Body of pancreas (tissue), 4 donors: ENCODE measurements at regions not wholly inside any gene's neighbourhood (a gene's known extent, or its start where the extent isn't known, plus 50 kb on each side); places are given as distances from the start of the nearest gene placed in this dataset.

Experiments used
- ATAC-seq: fragments of 150-250 bp; one replicate; pipeline ENCODE4 v1.9.1; 2016
- DNase-seq, 4 donors: peaks; one replicate each; pipeline ENCODE4 v3.0.0-alpha.2; 2019
- H3K27ac ChIP-seq, 4 donors: fragments of 200-600 bp; sonication (generic); 1 replicate in 3 of 4; 2 replicates in 1 of 4; pipeline versions ENCODE4 v1.5.1 to v1.6.1; 2016 to 2019; ENCODE audit warnings: mild to moderate bottlenecking in 1 of 4, mixed read lengths in 1 of 4, moderate library complexity in 1 of 4
- H3K27me3 ChIP-seq, 2 donors: fragments of 200-600 bp; sonication (generic); one replicate each; pipeline ENCODE4 v1.6.0; 2016; ENCODE audit warnings: mild to moderate bottlenecking in 1 of 2
- H3K36me3 ChIP-seq, 2 donors: fragments of 200-600 bp; sonication (generic); replicated peaks in 1 of 2; 2 replicates each; pipeline ENCODE4 v1.5.1; 2016; ENCODE audit warnings: low read depth in 2 of 2; ENCODE audit not compliant: insufficient read depth in 1 of 2
- H3K4me1 ChIP-seq: fragments of 200-600 bp; sonication (generic); one replicate; pipeline ENCODE4 v1.6.0; 2016
- H3K4me3 ChIP-seq, 2 donors: fragments of 200-600 bp; sonication (generic); 1 replicate in 1 of 2; 2 replicates in 1 of 2; pipeline ENCODE4 v1.5.1; 2016 to 2019
- H3K9me3 ChIP-seq, 3 donors: fragments of 200-600 bp; sonication (generic); 1 replicate in 2 of 3; 2 replicates in 1 of 3; pipeline ENCODE4 v1.5.1; 2016
- POLR2A ChIP-seq, 3 donors: fragments of 450-650 bp; IDR thresholded peaks; one replicate each; pipeline ENCODE4 v1.6.1; 2016; ENCODE audit warnings: antibody characterized with exemption in 3 of 3, mild to moderate bottlenecking in 2 of 3
- WGBS, 2 donors: methylation state at CpG; one replicate each; pipeline ENCODE4 v1.1.5; 2017; 5-methylcytosine and 5-hydroxymethylcytosine counted together
- intact Hi-C: fragments of 100-400 bp; cut with DNase I; formaldehyde crosslinking; loops from one replicate; pipeline ENCODE4 v1.15.1; 2023
- TF ChIP-seq, protein P1 (sequence below), 7 experiments: fragments of 450-650 bp in 4 of 7; fragments of 200-600 bp in 3 of 7; sonication (generic) in 3 of 7; IDR thresholded peaks; one replicate each; pipeline ENCODE4 v1.5.1; 2016 to 2019; ENCODE audit warnings: antibody characterized with exemption in 7 of 7

DNA sequence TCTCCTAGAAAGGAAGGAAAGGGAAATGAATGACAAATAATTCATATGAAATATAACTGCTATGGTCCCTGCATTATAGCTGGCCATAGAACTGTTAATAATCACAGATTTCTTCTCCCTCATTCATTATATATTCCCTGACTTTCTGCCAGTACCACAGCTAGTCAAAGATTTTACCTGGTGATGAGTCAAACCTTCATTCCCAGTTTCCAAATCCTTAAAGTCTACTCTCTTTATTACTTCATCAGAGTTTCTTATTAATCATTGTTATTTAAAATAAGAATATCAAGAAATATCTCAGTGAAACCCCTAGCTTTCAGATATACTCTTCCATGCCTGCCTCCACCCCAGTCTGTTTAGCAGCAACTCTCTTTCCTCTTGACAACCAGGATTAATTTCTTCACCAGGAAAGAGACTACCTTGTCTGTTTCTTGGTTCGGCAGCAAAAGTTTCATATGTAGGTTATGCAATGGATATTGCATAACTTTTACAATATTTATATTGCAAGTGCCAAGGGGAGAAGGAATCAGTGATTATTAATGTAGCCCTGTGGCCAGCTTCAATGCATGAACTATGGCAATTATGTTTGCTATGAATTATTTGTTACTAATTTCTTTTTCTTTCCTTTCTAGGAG is 533.8 kb downstream of the FBXO15 start:
- DNase-seq (no peak), ATAC-seq (no peak)
- no peak overlapping the region for H3K27ac ChIP-seq
- H3K36me3 ChIP-seq: no peaks in the 10 kb centered on the region
- H3K27me3 ChIP-seq: no peaks in the 10 kb centered on the region
- 18 to 24% methylated on average over 1 of the region's 1 CpG for WGBS, 2 donors
- intact Hi-C loops: no loop called here
- H3K4me1 ChIP-seq: no peaks in the 10 kb centered on the region
- H3K4me3 ChIP-seq: no peak overlapping the region
- TF ChIP-seq POLR2A (IDR thresholded peaks at IDR 0.05): no peak
- TF ChIP-seq, protein P1, sequence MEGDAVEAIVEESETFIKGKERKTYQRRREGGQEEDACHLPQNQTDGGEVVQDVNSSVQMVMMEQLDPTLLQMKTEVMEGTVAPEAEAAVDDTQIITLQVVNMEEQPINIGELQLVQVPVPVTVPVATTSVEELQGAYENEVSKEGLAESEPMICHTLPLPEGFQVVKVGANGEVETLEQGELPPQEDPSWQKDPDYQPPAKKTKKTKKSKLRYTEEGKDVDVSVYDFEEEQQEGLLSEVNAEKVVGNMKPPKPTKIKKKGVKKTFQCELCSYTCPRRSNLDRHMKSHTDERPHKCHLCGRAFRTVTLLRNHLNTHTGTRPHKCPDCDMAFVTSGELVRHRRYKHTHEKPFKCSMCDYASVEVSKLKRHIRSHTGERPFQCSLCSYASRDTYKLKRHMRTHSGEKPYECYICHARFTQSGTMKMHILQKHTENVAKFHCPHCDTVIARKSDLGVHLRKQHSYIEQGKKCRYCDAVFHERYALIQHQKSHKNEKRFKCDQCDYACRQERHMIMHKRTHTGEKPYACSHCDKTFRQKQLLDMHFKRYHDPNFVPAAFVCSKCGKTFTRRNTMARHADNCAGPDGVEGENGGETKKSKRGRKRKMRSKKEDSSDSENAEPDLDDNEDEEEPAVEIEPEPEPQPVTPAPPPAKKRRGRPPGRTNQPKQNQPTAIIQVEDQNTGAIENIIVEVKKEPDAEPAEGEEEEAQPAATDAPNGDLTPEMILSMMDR (IDR thresholded peaks at IDR 0.05): no peak
- H3K9me3 ChIP-seq: no peaks in the 10 kb centered on the region

DNA sequence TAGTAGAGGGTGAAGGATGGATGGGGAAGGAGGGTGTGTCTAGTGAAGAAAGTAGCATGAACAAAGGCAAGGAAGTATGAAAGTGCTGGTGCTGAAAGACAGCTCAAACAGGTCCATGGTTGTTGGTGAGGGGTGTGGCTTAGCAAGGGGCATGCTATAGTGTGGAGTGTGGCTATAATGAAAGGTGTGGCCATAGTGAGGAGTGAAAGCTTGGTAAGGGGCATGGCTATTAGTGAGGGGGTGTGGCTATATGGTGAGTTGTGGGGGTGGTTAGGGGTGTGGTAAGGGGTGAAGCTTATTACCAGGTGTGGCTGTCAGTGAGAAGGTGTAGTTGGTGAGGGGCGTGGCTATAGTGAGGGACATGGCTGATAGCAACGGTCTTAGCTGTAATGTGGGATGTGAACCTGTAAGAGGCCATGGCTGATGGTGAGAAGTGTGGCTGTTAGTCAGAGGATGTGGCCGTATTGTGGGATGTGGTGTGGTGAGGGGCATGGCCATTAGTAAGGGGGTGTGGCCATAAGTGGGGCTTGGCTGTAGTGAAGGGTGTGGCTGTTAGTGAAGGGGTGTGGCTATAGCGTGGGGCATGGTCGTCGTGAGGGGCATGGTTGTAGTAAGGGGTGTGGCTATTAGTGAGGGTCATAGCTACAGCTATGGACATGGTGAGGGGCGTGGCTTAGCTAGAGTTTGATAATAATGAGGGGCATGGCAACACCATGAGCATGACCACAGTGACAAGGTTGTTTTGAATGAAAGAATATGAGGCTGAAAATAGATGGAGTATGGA is 549.6 kb downstream of the FBXO15 start:
- no peak overlapping the region for H3K4me3 ChIP-seq
- no peaks in the 10 kb centered on the region for H3K27me3 ChIP-seq
- ATAC-seq (no peak), DNase-seq (no peak)
- TF ChIP-seq POLR2A (IDR thresholded peaks at IDR 0.05): no peak
- TF ChIP-seq, protein P1 (IDR thresholded peaks at IDR 0.05): no peak
- intact Hi-C loops: no loop called here
- H3K4me1 ChIP-seq: no peaks in the 10 kb centered on the region
- H3K27ac ChIP-seq: no peak overlapping the region
- no peaks in the 10 kb centered on the region for H3K9me3 ChIP-seq
- WGBS, 2 donors: 69 to 71% methylated on average over 7 of the region's 7 CpGs
- no peaks in the 10 kb centered on the region for H3K36me3 ChIP-seq

DNA sequence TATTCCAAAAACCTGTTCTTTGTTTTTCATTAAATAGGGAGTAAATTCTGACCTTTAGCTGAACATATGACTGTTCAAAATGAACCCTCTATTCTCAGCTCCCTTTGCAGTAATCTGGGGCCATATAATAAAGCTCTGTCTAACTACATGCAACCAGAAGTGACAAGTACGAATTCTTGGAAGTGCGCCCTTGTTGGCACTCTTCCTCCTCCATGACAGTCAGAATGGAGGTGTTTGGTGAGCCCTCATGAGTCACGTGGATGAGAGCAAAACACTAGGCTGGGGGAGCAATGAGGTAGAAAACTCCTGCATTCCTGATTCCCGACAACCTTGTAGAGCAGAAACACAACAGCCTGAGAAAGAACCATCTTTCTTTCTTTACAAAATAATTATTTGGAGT is 552.9 kb downstream of the FBXO15 start:
- H3K36me3 ChIP-seq: no peaks in the 10 kb centered on the region
- intact Hi-C loops: no loop called here

DNA sequence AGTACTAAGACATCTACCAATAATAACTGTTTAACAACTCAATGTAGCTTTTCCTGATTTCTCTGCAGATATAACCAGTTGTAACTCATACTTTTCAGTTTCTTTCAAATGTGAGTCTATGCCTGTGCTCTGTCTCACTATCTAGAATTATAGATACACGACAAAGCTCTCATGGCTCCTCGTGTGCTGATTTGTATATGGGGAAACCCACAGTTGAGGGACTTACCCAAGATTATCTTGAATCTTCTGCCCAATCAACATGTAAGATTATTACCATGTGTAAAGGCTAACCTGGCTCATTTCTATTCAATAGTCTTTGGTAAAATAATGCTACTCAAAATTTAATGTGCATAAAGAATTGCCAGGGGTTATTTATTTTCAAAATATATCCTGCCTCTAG is 554.4 kb downstream of the FBXO15 start:
- ATAC-seq: no peak
- intact Hi-C loops: no loop called here
- H3K9me3 ChIP-seq: no peaks in the 10 kb centered on the region
- no peak for DNase-seq
- no peaks in the 10 kb centered on the region for H3K27me3 ChIP-seq
- WGBS, 2 donors: 59 to 69% methylated on average over 2 of the region's 2 CpGs
- H3K36me3 ChIP-seq: no peaks in the 10 kb centered on the region
- H3K27ac ChIP-seq: no peak overlapping the region
- no peaks in the 10 kb centered on the region for H3K4me1 ChIP-seq
- TF ChIP-seq, protein P1 (IDR thresholded peaks at IDR 0.05): no peak
- TF ChIP-seq POLR2A (IDR thresholded peaks at IDR 0.05): no peak
- H3K4me3 ChIP-seq: no peak overlapping the region

More for the DNA sequence above, 552.9 kb downstream of the FBXO15 start:
- H3K9me3 ChIP-seq: no peaks in the 10 kb centered on the region
- no peak for ATAC-seq
- no peak overlapping the region for H3K4me3 ChIP-seq
- no peak overlapping the region for H3K27ac ChIP-seq
- H3K4me1 ChIP-seq: no peaks in the 10 kb centered on the region
- no peaks in the 10 kb centered on the region for H3K27me3 ChIP-seq
- 34 to 45% methylated on average over 4 of the region's 4 CpGs for WGBS, 2 donors
- DNase-seq: peak in 2 of 4 donors; percentile 14 to 26
- TF ChIP-seq POLR2A (IDR thresholded peaks at IDR 0.05): no peak
- TF ChIP-seq, protein P1 (IDR thresholded peaks at IDR 0.05): no peak
